Thyroid gland (tissue), 4 donors: ENCODE measurements at regions not wholly inside any gene's neighbourhood (a gene's known extent, or its start where the extent isn't known, plus 50 kb on each side); places are given as distances from the start of the nearest gene placed in this dataset.

ENCODE experiments used
- CTCF ChIP-seq, 6 experiments: fragments of 200-600 bp in 3 of 6; fragments of 450-650 bp in 3 of 6; sonication (generic) in 3 of 6; IDR thresholded peaks; one replicate each; pipeline ENCODE4 v1.5.1; 2016 to 2019; ENCODE audit warnings: antibody characterized with exemption in 6 of 6, mild to moderate bottlenecking in 2 of 6, inconsistent platforms in 1 of 6, moderate library complexity in 1 of 6
- POLR2A ChIP-seq, 2 donors: fragments of 450-650 bp; IDR thresholded peaks; one replicate each; pipeline ENCODE4 v1.6.1; 2017; ENCODE audit warnings: antibody characterized with exemption in 2 of 2, mild to moderate bottlenecking in 2 of 2, moderate library complexity in 1 of 2

- TF ChIP-seq POLR2A (IDR thresholded peaks at IDR 0.05) (no peak), CTCF (IDR thresholded peaks at IDR 0.05) (no peak)
Measured at GRCh38 chr13:33649212-33649878, 168.6 kb upstream of the RFC3 start.
